Peyer's patch (tissue), 4 donors: ENCODE measurements at regions not wholly inside any gene's neighbourhood (a gene's known extent, or its start where the extent isn't known, plus 50 kb on each side); places are given as distances from the start of the nearest gene placed in this dataset.

Source experiments
- CTCF ChIP-seq, 6 experiments: fragments of 450-650 bp in 4 of 6; fragments of 200-600 bp in 2 of 6; sonication (generic) in 1 of 6; IDR thresholded peaks; one replicate each; pipeline ENCODE4 v1.5.1; 2017 to 2019; ENCODE audit warnings: antibody characterized with exemption in 6 of 6, mild to moderate bottlenecking in 3 of 6, moderate library complexity in 1 of 6
- POLR2A ChIP-seq, 2 donors: fragments of 450-650 bp; IDR thresholded peaks; one replicate each; pipeline ENCODE4 v1.5.1; 2017; ENCODE audit warnings: antibody characterized with exemption in 2 of 2, mild to moderate bottlenecking in 2 of 2, moderate library complexity in 2 of 2

GRCh38 chr2:101534149-101534611 lies 59.3 kb upstream of the RFX8 start:
- TF ChIP-seq CTCF (IDR thresholded peaks at IDR 0.05): no peak
- no peak for TF ChIP-seq POLR2A (IDR thresholded peaks at IDR 0.05)
